ENCODE measurements at regions not wholly inside any gene's neighbourhood (a gene's known extent, or its start where the extent isn't known, plus 50 kb on each side); places are given as distances from the start of the nearest gene placed in this dataset.

GRCh38 chr13:34416971-34417380 lies 525.1 kb upstream of the NBEA start:
- DNase-seq (ENCODE audit: low spot score): no peak

GRCh38 chr13:34417896-34418295 lies 524.2 kb upstream of the NBEA start:
- no peak for DNase-seq (ENCODE audit: low spot score)

GRCh38 chr13:34419025-34419424 lies 523.0 kb upstream of the NBEA start:
- DNase-seq (ENCODE audit: low spot score): no peak

- no peak for DNase-seq (ENCODE audit: low spot score)
Measured at GRCh38 chr13:34419755-34420154, 522.3 kb upstream of the NBEA start.

- DNase-seq (ENCODE audit: low spot score): no peak
Measured at GRCh38 chr13:34420702-34421346, 521.2 kb upstream of the NBEA start.

- DNase-seq (ENCODE audit: low spot score): no peak
Measured at GRCh38 chr13:34421347-34421719, 520.7 kb upstream of the NBEA start.

GRCh38 chr13:34421858-34422475 lies 520.1 kb upstream of the NBEA start:
- DNase-seq (ENCODE audit: low spot score): no peak

- DNase-seq (ENCODE audit: low spot score): no peak
Measured at GRCh38 chr13:34422956-34423355, 519.1 kb upstream of the NBEA start.

GRCh38 chr13:34425327-34425949 lies 516.6 kb upstream of the NBEA start:
- DNase-seq (ENCODE audit: low spot score): no peak

- no peak for DNase-seq (ENCODE audit: low spot score)
Measured at GRCh38 chr13:34428911-34429310, 513.2 kb upstream of the NBEA start.

GRCh38 chr13:34430294-34430693 lies 511.8 kb upstream of the NBEA start:
- DNase-seq (ENCODE audit: low spot score): no peak

GRCh38 chr13:34431827-34432581 lies 510.1 kb upstream of the NBEA start:
- DNase-seq (ENCODE audit: low spot score): no peak

- DNase-seq (ENCODE audit: low spot score): no peak
Measured at GRCh38 chr13:34435338-34435737, 506.7 kb upstream of the NBEA start.

- DNase-seq (ENCODE audit: low spot score): no peak
Measured at GRCh38 chr13:34437873-34438272, 504.2 kb upstream of the NBEA start.

GRCh38 chr13:34452831-34453230 lies 489.2 kb upstream of the NBEA start:
- DNase-seq (ENCODE audit: low spot score): no peak

- DNase-seq (ENCODE audit: low spot score): no peak
Measured at GRCh38 chr13:34458756-34459715, 483.0 kb upstream of the NBEA start.

- DNase-seq (ENCODE audit: low spot score): no peak
Measured at GRCh38 chr13:34459856-34460255, 482.2 kb upstream of the NBEA start.

- DNase-seq (ENCODE audit: low spot score): no peak
Measured at GRCh38 chr13:34462843-34463242, 479.2 kb upstream of the NBEA start.

- no peak for DNase-seq (ENCODE audit: low spot score)
Measured at GRCh38 chr13:34464011-34464410, 478.1 kb upstream of the NBEA start.

GRCh38 chr13:34465423-34465922 lies 476.6 kb upstream of the NBEA start:
- no peak for DNase-seq (ENCODE audit: low spot score)

- no peak for DNase-seq (ENCODE audit: low spot score)
Measured at GRCh38 chr13:34466301-34466700, 475.8 kb upstream of the NBEA start.

Data from CD4-positive, alpha-beta T cell treated with Interleukin-15 for 4 hours (primary cell).